ENCODE measurements at regions not wholly inside any gene's neighbourhood (a gene's known extent, or its start where the extent isn't known, plus 50 kb on each side); places are given as distances from the start of the nearest gene placed in this dataset.

DNA sequence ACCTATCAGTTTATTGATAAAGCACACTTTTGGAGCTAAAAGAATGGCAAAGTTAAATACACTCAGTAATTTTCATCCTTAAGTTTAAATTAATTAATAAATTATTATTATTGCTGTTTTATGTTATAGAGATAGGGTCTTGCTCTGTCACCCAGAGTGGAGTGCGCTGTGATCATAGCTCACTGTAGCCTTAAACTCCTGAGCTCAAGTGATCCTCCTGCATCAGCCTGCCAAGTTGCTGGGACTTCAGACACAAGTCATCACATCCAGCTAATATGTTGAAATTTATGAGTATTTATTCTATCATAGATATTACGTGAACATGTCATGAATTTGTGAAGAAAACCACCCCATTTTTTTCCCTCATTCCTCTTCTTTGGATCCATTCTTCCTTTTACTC, 64.2 kb downstream of the GJA1 start:
- no peaks in the 10 kb centered on the region for H3K27me3 ChIP-seq
- H3K4me3 ChIP-seq, result no peak overlapping the region
- no peak for DNase-seq
- 79 to 83% methylated on average over 2 of the region's 2 CpGs for WGBS, 2 donors (ENCODE audit: low coverage in 1 of 2)
- intact Hi-C loops (cut with DNase I; ENCODE audit: low total_unique reads) (no loop called here), in situ Hi-C loops (cut with MboI; ENCODE audit: low pct_ligation_motif_present in 1 of 4, low pct_unique_long_range_greater_than_20kb in 1 of 4, low sequenced_read_pairs in 3 of 4) (no loop called here)
- no peaks in the 10 kb centered on the region for H3K36me3 ChIP-seq
- TF ChIP-seq POLR2A (IDR thresholded peaks at IDR 0.05) (no peak), POLR2AphosphoS5 (IDR thresholded peaks at IDR 0.05) (no peak)
- TF ChIP-seq, protein P1, sequence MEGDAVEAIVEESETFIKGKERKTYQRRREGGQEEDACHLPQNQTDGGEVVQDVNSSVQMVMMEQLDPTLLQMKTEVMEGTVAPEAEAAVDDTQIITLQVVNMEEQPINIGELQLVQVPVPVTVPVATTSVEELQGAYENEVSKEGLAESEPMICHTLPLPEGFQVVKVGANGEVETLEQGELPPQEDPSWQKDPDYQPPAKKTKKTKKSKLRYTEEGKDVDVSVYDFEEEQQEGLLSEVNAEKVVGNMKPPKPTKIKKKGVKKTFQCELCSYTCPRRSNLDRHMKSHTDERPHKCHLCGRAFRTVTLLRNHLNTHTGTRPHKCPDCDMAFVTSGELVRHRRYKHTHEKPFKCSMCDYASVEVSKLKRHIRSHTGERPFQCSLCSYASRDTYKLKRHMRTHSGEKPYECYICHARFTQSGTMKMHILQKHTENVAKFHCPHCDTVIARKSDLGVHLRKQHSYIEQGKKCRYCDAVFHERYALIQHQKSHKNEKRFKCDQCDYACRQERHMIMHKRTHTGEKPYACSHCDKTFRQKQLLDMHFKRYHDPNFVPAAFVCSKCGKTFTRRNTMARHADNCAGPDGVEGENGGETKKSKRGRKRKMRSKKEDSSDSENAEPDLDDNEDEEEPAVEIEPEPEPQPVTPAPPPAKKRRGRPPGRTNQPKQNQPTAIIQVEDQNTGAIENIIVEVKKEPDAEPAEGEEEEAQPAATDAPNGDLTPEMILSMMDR (IDR thresholded peaks at IDR 0.05), result no peak
- H3K27ac ChIP-seq, result no peak overlapping the region
- no peaks in the 10 kb centered on the region for H3K9me3 ChIP-seq
- no peaks in the 10 kb centered on the region for H3K4me1 ChIP-seq

DNA sequence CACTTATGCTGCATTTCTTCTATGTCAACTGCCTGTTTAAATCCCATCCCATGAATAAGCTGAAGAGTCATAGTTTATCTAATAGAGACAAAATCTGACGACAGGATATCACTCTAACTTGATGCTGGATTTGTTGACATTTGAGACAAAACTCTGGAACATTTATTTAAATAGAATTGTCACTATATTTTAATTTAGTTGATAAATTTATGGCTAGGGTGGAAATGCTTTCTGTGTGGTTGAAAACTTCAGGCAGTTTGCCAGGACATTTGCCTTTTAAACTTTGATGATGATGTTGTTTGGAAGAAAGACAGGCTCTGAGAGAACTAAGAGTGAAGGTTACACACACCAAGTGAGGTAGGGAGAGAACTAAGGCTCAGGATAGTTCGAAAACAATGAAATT, 68.1 kb downstream of the GJA1 start:
- intact Hi-C loops (cut with DNase I; ENCODE audit: low total_unique reads) (no loop called here), in situ Hi-C loops (cut with MboI; ENCODE audit: low pct_ligation_motif_present in 1 of 4, low pct_unique_long_range_greater_than_20kb in 1 of 4, low sequenced_read_pairs in 3 of 4) (no loop called here)
- Histone ChIP-seq H3K9me3 (no peaks in the 10 kb centered on the region), H3K27ac (no peak overlapping the region), H3K36me3 (no peaks in the 10 kb centered on the region), H3K4me1 (no peaks in the 10 kb centered on the region), H3K4me3 (no peak overlapping the region), H3K27me3 (no peaks in the 10 kb centered on the region)
- DNase-seq, result no peak
- WGBS, 2 donors (ENCODE audit: low coverage in 1 of 2), result 37 to 44% methylated on average over 2 of the region's 2 CpGs
- no peak for TF ChIP-seq EP300 (IDR thresholded peaks at IDR 0.05; ENCODE audit: low read depth)
- TF ChIP-seq, protein P1 (IDR thresholded peaks at IDR 0.05), result no peak
- no peak for TF ChIP-seq POLR2AphosphoS5 (IDR thresholded peaks at IDR 0.05)
- no peak for TF ChIP-seq POLR2A (IDR thresholded peaks at IDR 0.05)

DNA sequence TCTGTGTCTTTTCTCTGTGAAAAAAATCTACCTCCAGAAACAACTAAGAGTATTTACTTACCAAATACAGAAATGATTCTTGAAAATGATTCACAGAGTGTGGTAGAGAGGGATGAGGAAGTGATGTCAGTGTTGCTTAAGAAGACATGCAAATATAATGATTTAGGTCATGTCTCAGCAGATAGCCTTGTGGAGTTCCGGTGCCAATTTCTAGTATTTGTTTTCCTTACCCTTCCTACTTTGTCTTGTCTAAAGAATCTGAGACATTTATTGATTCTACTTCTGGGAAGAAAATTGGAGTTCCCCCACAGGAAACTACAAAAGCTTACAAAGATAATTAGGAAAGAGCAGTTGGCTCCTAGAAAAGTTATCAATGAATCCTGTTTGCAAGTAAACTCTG, 68.8 kb downstream of the GJA1 start:
- no peak overlapping the region for H3K27ac ChIP-seq
- no peak for DNase-seq
- no peak overlapping the region for H3K4me3 ChIP-seq

DNA sequence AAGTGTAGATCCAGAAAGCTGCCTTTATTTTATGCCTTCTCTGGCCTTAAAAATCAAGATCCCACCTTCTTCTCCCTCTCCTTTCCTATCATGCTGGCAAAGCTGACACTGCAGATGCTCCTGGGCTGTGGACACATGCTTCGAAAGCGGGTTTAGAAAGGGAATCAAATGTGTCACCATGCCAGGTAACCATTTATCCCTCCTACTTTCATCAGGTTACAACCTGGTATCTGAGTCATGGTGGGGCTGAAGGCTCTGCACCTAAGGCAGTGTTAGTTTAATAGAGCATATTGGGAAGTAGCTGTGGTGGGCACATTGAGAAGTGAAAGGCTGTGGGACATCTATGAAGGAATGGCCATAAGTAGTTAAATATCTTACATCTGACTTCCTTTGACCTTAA, 69.8 kb downstream of the GJA1 start:
- 86 to 98% methylated on average over 2 of the region's 2 CpGs for WGBS, 2 donors (ENCODE audit: low coverage in 1 of 2)

More for the DNA sequence above, 68.8 kb downstream of the GJA1 start:
- TF ChIP-seq, protein P1 (IDR thresholded peaks at IDR 0.05), result no peak
- TF ChIP-seq POLR2A (IDR thresholded peaks at IDR 0.05) (no peak), EP300 (IDR thresholded peaks at IDR 0.05; ENCODE audit: low read depth) (no peak), POLR2AphosphoS5 (IDR thresholded peaks at IDR 0.05) (no peak)
- no peaks in the 10 kb centered on the region for H3K9me3 ChIP-seq
- H3K4me1 ChIP-seq, result no peaks in the 10 kb centered on the region
- WGBS, 2 donors (ENCODE audit: low coverage in 1 of 2), result 12 to 20% methylated on average over 1 of the region's 1 CpG
- intact Hi-C loops (cut with DNase I; ENCODE audit: low total_unique reads) (no loop called here), in situ Hi-C loops (cut with MboI; ENCODE audit: low pct_ligation_motif_present in 1 of 4, low pct_unique_long_range_greater_than_20kb in 1 of 4, low sequenced_read_pairs in 3 of 4) (no loop called here)
- no peaks in the 10 kb centered on the region for H3K36me3 ChIP-seq
- H3K27me3 ChIP-seq, result no peaks in the 10 kb centered on the region

More for the DNA sequence above, 69.8 kb downstream of the GJA1 start:
- H3K9me3 ChIP-seq, result no peaks in the 10 kb centered on the region
- DNase-seq, result no peak
- intact Hi-C loops (cut with DNase I; ENCODE audit: low total_unique reads), result no loop called here
- H3K27me3 ChIP-seq, result no peaks in the 10 kb centered on the region
- H3K27ac ChIP-seq, result no peak overlapping the region
- no peak overlapping the region for H3K4me3 ChIP-seq
- H3K36me3 ChIP-seq, result no peaks in the 10 kb centered on the region
- in situ Hi-C loops (cut with MboI; ENCODE audit: low pct_ligation_motif_present in 1 of 4, low pct_unique_long_range_greater_than_20kb in 1 of 4, low sequenced_read_pairs in 3 of 4), result no loop called here
- no peak for TF ChIP-seq EP300 (IDR thresholded peaks at IDR 0.05; ENCODE audit: low read depth)
- no peak for TF ChIP-seq POLR2A (IDR thresholded peaks at IDR 0.05)
- no peak for TF ChIP-seq POLR2AphosphoS5 (IDR thresholded peaks at IDR 0.05)
- TF ChIP-seq, protein P1 (IDR thresholded peaks at IDR 0.05), result no peak
- no peaks in the 10 kb centered on the region for H3K4me1 ChIP-seq

All from transverse colon (tissue), 4 donors.